SH-SY5Y (cell line): ENCODE measurements at regions not wholly inside any gene's neighbourhood (a gene's known extent, or its start where the extent isn't known, plus 50 kb on each side); places are given as distances from the start of the nearest gene placed in this dataset.

ENCODE experiments used
- GATA2 ChIP-seq: IDR thresholded peaks from 2 replicates; pipeline ENCODE4 v1.6.1; 2011; ENCODE audit warnings: mild to moderate bottlenecking, low read depth, low read length
- GATA3 ChIP-seq: IDR thresholded peaks from 2 replicates; pipeline ENCODE4 v1.6.1; 2011; ENCODE audit warnings: low read depth, mild to moderate bottlenecking, low read length, moderate library complexity

- no peak for TF ChIP-seq GATA2
- TF ChIP-seq GATA3 = no peak
Observed at GRCh38 chr7:125892434-125892833, 962.8 kb upstream of the POT1 start.
